CD8-positive, alpha-beta memory T cell (primary cell): ENCODE measurements at regions not wholly inside any gene's neighbourhood (a gene's known extent, or its start where the extent isn't known, plus 50 kb on each side); places are given as distances from the start of the nearest gene placed in this dataset.
"Not testable (repeated sequence)": the region's sequence is repeated elsewhere in the genome, so short reads cannot be mapped to it uniquely, and the experiment has no call there.

ENCODE experiments used
- CTCF ChIA-PET: fragments of 350-600 bp; sonication (Branson Sonifier 250); formaldehyde crosslinking; loops from one replicate; lab custom pipeline; 2021; ENCODE audit warnings: antibody characterized with exemption; lab: Charles Lee
- POLR2A ChIA-PET: fragments of 350-600 bp; sonication (Branson Sonifier 250); formaldehyde crosslinking; loops from one replicate; lab custom pipeline; 2021; ENCODE audit warnings: antibody characterized with exemption; lab: Charles Lee
- DNase-seq, 5 donors: peaks; one replicate each; pipeline versions ENCODE4 v3.0.0 to v3.0.0-alpha.2; 2020 to 2022; ENCODE audit warnings: mixed read lengths in 1 of 5
- H3K27ac ChIP-seq: one replicate; pipeline ENCODE4 v1.7.0; 2013; ENCODE audit warnings: low read depth, mild to moderate bottlenecking, low read length, moderate library complexity
- H3K27me3 ChIP-seq: 2 replicates; pipeline ENCODE4 v1.7.0; 2013; ENCODE audit warnings: low read length, mild to moderate bottlenecking; ENCODE audit not compliant: insufficient read depth, poor library complexity, severe bottlenecking
- H3K36me3 ChIP-seq: 2 replicates; pipeline ENCODE4 v1.7.0; 2013; ENCODE audit warnings: mild to moderate bottlenecking, low read length, moderate library complexity; ENCODE audit not compliant: insufficient read depth
- H3K4me1 ChIP-seq: 2 replicates; pipeline ENCODE4 v1.7.0; 2013; ENCODE audit warnings: mild to moderate bottlenecking, low read length, moderate library complexity; ENCODE audit not compliant: insufficient read depth
- H3K4me3 ChIP-seq: 2 replicates; pipeline ENCODE4 v1.7.0; 2013; ENCODE audit warnings: mild to moderate bottlenecking, low read length
- H3K9me3 ChIP-seq: 2 replicates; pipeline ENCODE4 v1.7.0; 2013; ENCODE audit warnings: mild to moderate bottlenecking, low read length
- H3K27ac Mint-ChIP-seq, 8 donors: one replicate each; pipeline ENCODE4 v1.8.0; 2020 to 2021; ENCODE audit warnings: mixed read lengths in 8 of 8, mild to moderate bottlenecking in 6 of 8, inconsistent platforms in 3 of 8, moderate library complexity in 3 of 8
- H3K27me3 Mint-ChIP-seq, 2 donors: one replicate each; pipeline ENCODE4 v1.8.0; 2020 to 2021; ENCODE audit warnings: mixed read lengths in 2 of 2, mild to moderate bottlenecking in 1 of 2, moderate library complexity in 1 of 2
- H3K36me3 Mint-ChIP-seq, 3 donors: one replicate each; pipeline ENCODE4 v1.8.0; 2020 to 2021; ENCODE audit warnings: mixed read lengths in 3 of 3, inconsistent platforms in 1 of 3, mild to moderate bottlenecking in 1 of 3
- H3K4me1 Mint-ChIP-seq, 3 donors: one replicate each; pipeline ENCODE4 v1.8.0; 2020 to 2021; ENCODE audit warnings: mixed read lengths in 3 of 3, inconsistent platforms in 1 of 3, mild to moderate bottlenecking in 1 of 3
- H3K4me3 Mint-ChIP-seq, 7 donors: one replicate each; pipeline ENCODE4 v1.8.0; 2020 to 2021; ENCODE audit warnings: mixed read lengths in 7 of 7, mild to moderate bottlenecking in 6 of 7, moderate library complexity in 4 of 7, inconsistent platforms in 2 of 7
- H3K9me3 Mint-ChIP-seq, 5 donors: one replicate each; pipeline ENCODE4 v1.8.0; 2020 to 2022; ENCODE audit warnings: mixed read lengths in 5 of 5, mild to moderate bottlenecking in 3 of 5, moderate library complexity in 2 of 5, inconsistent platforms in 1 of 5

DNA sequence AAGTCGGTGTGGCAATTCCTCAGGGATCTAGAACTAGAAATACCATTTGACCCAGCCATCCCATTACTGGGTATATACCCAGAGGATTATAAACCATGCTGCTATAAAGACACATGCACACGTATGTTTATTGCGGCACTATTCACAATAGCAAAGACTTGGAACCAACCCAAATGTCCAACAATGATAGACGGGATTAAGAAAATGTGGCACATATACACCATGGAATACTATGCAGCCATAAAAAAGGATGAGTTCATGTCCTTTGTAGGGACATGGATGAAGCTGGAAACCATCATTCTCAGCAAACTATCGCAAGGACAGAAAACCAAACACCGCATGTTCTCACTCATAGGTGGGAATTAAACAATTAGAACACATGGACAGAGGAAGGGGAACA, 80.6 kb upstream of the ST3GAL5 start:
- H3K4me3 Mint-ChIP-seq = not testable (repeated sequence)

DNA sequence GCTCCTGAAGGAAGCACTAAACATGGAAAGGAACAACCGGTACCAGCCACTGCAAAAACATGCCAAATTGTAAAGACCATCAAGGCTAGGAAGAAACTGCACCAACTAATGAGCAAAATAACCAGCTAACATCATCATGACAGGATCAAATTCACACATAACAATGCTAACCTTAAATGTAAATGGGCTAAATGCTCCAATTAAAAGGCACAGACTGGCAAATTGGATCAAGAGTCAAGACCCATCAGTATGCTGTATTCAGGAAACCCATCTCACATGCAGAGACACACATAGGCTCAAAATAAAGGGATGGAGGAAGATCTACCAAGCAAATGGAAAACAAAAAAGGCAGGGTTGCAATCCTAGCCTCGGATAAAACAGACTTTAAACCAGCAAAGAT, 77.0 kb upstream of the ST3GAL5 start:
- DNase-seq, H3K27ac Mint-ChIP-seq, CTCF ChIA-PET: not testable (repeated sequence)

More for the DNA sequence above, 80.6 kb upstream of the ST3GAL5 start:
- H3K9me3 ChIP-seq, H3K27me3 Mint-ChIP-seq, DNase-seq, H3K4me1 ChIP-seq, POLR2A ChIA-PET, CTCF ChIA-PET, H3K27ac ChIP-seq, H3K27ac Mint-ChIP-seq, H3K36me3 Mint-ChIP-seq, H3K4me3 ChIP-seq, H3K36me3 ChIP-seq, H3K4me1 Mint-ChIP-seq, H3K9me3 Mint-ChIP-seq, H3K27me3 ChIP-seq: not testable (repeated sequence)

DNA sequence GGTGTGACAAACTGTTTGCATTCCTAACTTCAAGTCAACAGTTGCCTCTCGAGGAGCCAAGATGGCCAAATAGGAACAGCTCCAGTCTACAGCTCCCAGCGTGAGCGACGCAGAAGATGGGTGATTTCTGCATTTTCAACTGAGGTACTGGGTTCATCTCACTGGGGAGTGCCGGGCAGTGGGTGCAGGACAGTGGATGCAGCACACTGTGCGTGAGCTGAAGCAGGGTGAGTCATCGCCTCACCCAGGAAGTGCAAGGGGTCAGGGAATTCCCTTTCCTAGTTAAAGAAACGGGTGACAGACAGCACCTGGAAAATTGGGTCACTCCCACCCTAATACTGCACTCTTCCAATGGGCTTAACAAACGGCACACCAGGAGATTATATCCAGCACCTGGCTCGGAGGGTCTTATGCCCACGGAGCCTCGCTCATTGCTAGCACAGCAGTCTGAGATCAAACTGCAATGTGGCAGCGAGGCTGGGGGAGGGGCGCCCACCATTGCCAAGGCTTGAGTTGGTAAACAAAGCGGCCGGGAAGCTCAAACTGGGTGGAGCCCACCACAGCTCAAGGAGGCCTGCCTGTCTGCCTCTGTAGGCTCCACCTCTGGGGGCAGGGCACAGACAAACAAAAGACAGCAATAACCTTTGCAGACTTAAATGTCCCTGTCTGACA, 75.1 kb upstream of the ST3GAL5 start:
- H3K4me1 Mint-ChIP-seq, H3K27me3 ChIP-seq, DNase-seq, H3K4me3 Mint-ChIP-seq, H3K36me3 ChIP-seq, H3K27me3 Mint-ChIP-seq, H3K36me3 Mint-ChIP-seq, H3K4me1 ChIP-seq, H3K4me3 ChIP-seq, POLR2A ChIA-PET, H3K9me3 Mint-ChIP-seq, H3K27ac ChIP-seq, CTCF ChIA-PET, H3K9me3 ChIP-seq: not testable (repeated sequence)
- H3K27ac Mint-ChIP-seq = peak overlapping the region in 1 of 8 donors; percentile 23

More for the DNA sequence above, 77.0 kb upstream of the ST3GAL5 start:
- H3K4me1 Mint-ChIP-seq, H3K9me3 Mint-ChIP-seq, H3K4me3 Mint-ChIP-seq, H3K27me3 Mint-ChIP-seq, H3K4me3 ChIP-seq, H3K4me1 ChIP-seq, H3K36me3 Mint-ChIP-seq, H3K27ac ChIP-seq, H3K36me3 ChIP-seq, H3K9me3 ChIP-seq, POLR2A ChIA-PET, H3K27me3 ChIP-seq: not testable (repeated sequence)

DNA sequence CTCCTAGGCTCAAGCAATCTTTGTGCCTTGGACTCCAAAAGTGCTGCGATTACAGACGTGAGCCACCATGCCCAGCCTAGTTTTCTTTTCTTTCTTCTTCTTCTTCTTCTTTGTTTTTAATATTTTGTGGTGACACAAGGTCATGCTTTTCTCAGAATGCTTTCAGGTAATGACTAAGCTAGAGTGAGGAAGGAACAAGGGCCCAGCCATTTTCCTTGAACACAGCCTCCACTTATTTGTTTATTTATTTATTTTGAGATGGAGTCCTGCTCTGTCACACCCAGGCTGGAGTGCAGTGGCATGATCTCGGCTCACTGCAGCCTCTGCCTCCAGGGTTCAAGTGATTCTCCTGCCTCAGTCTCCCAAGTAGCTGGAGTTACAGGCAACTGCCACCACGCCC, 74.3 kb upstream of the ST3GAL5 start:
- Mint-ChIP-seq H3K4me1 (no peaks in the 10 kb centered on the region), H3K27me3 (no peaks in the 10 kb centered on the region), H3K27ac (no peak overlapping the region), H3K9me3 (no peaks in the 10 kb centered on the region), H3K36me3 (peaks cover 0 to 4% (median 1%) of the 10 kb centered on the region in 3 donors), H3K4me3 (no peak overlapping the region)
- Histone ChIP-seq H3K4me3 (no peak overlapping the region), H3K4me1 (no peaks in the 10 kb centered on the region), H3K9me3 (no peaks in the 10 kb centered on the region), H3K27me3 (no peaks in the 10 kb centered on the region), H3K27ac (no peak overlapping the region), H3K36me3 (no peaks in the 10 kb centered on the region)
- ChIA-PET CTCF (no interaction called here), POLR2A (no interaction called here)
- DNase-seq = no peak

DNA sequence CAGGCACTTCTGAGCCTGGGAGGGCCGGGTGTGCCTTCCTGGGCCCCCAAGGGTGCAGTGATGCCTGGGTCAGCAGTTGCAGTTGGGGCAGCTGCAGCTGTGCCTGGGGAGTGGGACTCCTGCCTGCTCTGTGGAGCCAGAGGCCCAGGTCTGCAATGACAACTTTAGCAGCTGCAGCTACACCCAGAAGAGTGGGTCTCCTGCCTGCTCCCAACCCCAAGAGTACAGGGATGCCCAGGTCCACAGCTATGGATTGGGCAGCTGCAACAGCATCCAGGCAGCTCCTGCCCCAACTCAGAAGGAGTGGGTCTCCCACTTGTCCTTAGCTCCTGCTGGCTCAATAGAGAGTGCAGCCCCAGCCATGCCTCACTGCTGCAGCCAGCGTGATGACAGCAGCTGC, 73.0 kb upstream of the ST3GAL5 start:
- Mint-ChIP-seq H3K27me3 (no peaks in the 10 kb centered on the region), H3K4me3 (no peak overlapping the region), H3K36me3 (peaks cover 0 to 4% (median 1%) of the 10 kb centered on the region in 3 donors), H3K4me1 (no peaks in the 10 kb centered on the region), H3K9me3 (no peaks in the 10 kb centered on the region), H3K27ac (no peak overlapping the region)
- Histone ChIP-seq H3K4me3 (no peak overlapping the region), H3K36me3 (no peaks in the 10 kb centered on the region), H3K4me1 (no peaks in the 10 kb centered on the region), H3K9me3 (no peaks in the 10 kb centered on the region), H3K27me3 (no peaks in the 10 kb centered on the region), H3K27ac (no peak overlapping the region)
- DNase-seq = no peak
- ChIA-PET CTCF (interaction anchor here (1.0 kb wide), 1 partner anchor 75 kb away, joined by 3 read pairs; no protein-coding TSS in a partner anchor), POLR2A (no interaction called here)

DNA sequence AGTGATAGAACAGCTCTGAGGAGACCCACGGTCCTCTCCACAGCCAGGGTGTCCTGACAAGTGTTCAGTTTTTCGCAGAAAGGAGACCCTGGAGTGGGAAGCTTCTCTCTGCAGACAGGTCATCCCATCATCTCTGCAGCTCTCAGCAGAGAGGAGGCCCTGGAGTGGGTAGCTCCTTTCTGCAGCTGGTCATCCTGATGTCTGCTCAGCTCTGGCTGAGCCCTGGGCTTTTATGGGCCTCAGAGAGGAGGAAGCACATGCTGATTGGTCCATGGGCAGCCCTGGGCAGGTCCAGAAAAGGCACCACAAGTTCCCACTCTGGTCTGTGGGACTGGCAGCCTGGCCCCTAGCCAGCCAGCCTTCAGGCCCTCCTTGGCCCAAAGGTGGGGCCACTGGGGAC, 72.3 kb upstream of the ST3GAL5 start:
- H3K36me3 ChIP-seq = no peaks in the 10 kb centered on the region
- H3K4me3 Mint-ChIP-seq = no peak overlapping the region
- no peak overlapping the region for H3K27ac ChIP-seq
- H3K9me3 ChIP-seq = no peaks in the 10 kb centered on the region
- no peak for DNase-seq
- H3K27me3 ChIP-seq = no peaks in the 10 kb centered on the region
- ChIA-PET POLR2A (no interaction called here), CTCF (interaction anchor here (1.0 kb wide), 1 partner anchor 75 kb away, joined by 3 read pairs; no protein-coding TSS in a partner anchor)
- H3K36me3 Mint-ChIP-seq = peaks cover 0 to 4% (median 1%) of the 10 kb centered on the region in 3 donors
- no peaks in the 10 kb centered on the region for H3K27me3 Mint-ChIP-seq
- no peaks in the 10 kb centered on the region for H3K4me1 ChIP-seq
- H3K9me3 Mint-ChIP-seq = no peaks in the 10 kb centered on the region
- no peak overlapping the region for H3K27ac Mint-ChIP-seq
- no peak overlapping the region for H3K4me3 ChIP-seq
- H3K4me1 Mint-ChIP-seq = no peaks in the 10 kb centered on the region

DNA sequence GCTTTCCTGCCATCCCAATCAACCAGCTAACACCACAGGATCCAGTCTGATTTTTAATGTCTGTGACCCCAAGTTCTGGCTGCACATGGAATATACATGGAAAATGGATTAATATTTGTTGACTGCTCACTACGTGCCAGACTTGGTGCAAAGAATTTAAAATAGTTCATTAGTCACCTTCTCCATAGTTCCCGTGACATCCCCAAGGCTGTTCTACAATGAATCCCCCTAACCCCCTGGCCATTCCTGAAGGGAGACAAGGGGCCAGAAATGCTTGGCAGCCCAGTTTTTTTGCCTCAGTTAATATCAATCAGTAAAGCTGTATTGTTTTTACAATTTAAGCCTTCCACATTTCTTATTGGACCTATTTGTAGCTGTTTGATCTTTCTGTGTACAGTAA, 71.0 kb upstream of the ST3GAL5 start:
- H3K4me3 ChIP-seq = no peak overlapping the region
- H3K9me3 Mint-ChIP-seq = no peaks in the 10 kb centered on the region
- H3K4me3 Mint-ChIP-seq = no peak overlapping the region
- no peaks in the 10 kb centered on the region for H3K9me3 ChIP-seq
- no peak for DNase-seq
- ChIA-PET POLR2A (no interaction called here), CTCF (interaction anchor here (0.9 to 1.5 kb wide), 2 partner anchors 57 to 71 kb away, joined by 3 read pairs; partner anchors contain the start of gene ST3GAL5)
- H3K36me3 Mint-ChIP-seq = peaks cover 0 to 1% (median 0%) of the 10 kb centered on the region in 3 donors
- H3K4me1 ChIP-seq = no peaks in the 10 kb centered on the region
- no peaks in the 10 kb centered on the region for H3K36me3 ChIP-seq
- no peaks in the 10 kb centered on the region for H3K27me3 ChIP-seq
- H3K27ac Mint-ChIP-seq = peak overlapping the region in 1 of 8 donors; percentile 47
- no peak overlapping the region for H3K27ac ChIP-seq
- no peaks in the 10 kb centered on the region for H3K4me1 Mint-ChIP-seq
- H3K27me3 Mint-ChIP-seq = no peaks in the 10 kb centered on the region

DNA sequence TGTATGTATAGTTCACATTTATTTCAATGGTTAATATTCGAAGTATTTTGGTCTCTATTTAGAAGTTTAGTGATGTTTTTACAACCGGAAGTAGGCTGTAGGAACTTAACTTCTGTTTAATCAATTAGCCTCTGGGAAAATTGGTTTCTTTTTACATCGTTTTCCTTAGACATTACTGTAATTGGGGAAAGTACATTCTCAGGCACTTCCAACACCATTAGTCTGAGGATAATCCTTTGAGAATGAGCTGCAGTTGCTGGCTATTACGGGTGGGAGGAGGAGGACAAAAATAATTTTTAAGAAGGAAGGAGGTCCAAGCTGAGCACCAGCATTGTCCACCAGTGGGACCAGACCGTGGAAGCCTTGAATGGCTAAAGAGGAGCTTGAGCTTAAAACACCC, 70.4 kb upstream of the ST3GAL5 start:
- no peaks in the 10 kb centered on the region for H3K4me1 Mint-ChIP-seq
- CTCF ChIA-PET = interaction anchor here (1.5 kb wide), 1 partner anchor 58 kb away, joined by 3 read pairs; no protein-coding TSS in a partner anchor

More for the DNA sequence above, 70.4 kb upstream of the ST3GAL5 start:
- no peaks in the 10 kb centered on the region for H3K9me3 Mint-ChIP-seq
- Histone ChIP-seq H3K27me3 (no peaks in the 10 kb centered on the region), H3K4me1 (no peaks in the 10 kb centered on the region), H3K9me3 (no peaks in the 10 kb centered on the region), H3K4me3 (no peak overlapping the region), H3K36me3 (no peaks in the 10 kb centered on the region), H3K27ac (no peak overlapping the region)
- peak overlapping the region in 1 of 8 donors; percentile 61 for H3K27ac Mint-ChIP-seq
- H3K27me3 Mint-ChIP-seq = no peaks in the 10 kb centered on the region
- POLR2A ChIA-PET = no interaction called here
- H3K36me3 Mint-ChIP-seq = peaks cover 0 to 1% (median 0%) of the 10 kb centered on the region in 3 donors
- no peak overlapping the region for H3K4me3 Mint-ChIP-seq
- DNase-seq = no peak
